Fibroblast of lung (primary cell): ENCODE measurements at regions not wholly inside any gene's neighbourhood (a gene's known extent, or its start where the extent isn't known, plus 50 kb on each side); places are given as distances from the start of the nearest gene placed in this dataset.

ENCODE experiments used
- EZH2 ChIP-seq: IDR thresholded peaks from 2 replicates; pipeline ENCODE4 v1.5.1; 2012; ENCODE audit warnings: low read length, control low read depth, mild to moderate bottlenecking; ENCODE audit errors: missing control alignments
- TF ChIP-seq, protein P1 (sequence below), 2 donors: IDR thresholded peaks in 1 of 2; conservative IDR thresholded peaks in 1 of 2; 1 replicate in 1 of 2; 2 replicates in 1 of 2; pipeline ENCODE4 v1.5.1; 2011 to 2012; ENCODE audit warnings: low read length in 2 of 2, control low read depth in 1 of 2, inconsistent platforms in 1 of 2, low read depth in 1 of 2, mild to moderate bottlenecking in 1 of 2

DNA sequence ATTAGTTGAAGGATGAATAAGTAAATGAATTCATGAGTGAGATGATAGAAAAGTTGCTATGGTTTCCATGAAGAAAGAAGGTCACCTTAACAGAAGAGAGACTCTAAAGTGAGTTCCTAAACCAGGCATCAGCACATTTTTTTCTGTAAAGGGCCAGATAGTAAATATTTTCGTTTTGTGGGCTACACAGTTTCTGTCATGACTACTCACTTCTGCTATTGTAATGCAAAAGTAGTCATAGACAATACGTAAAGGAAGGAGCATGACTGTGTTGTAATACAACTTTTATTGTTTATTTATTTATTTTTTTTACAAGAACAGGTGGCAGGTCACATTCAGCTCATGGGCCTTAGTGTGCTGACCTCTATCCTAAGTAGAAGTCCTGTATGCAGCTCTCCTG, 426.1 kb upstream of the DYNLRB2 start:
- no peak for TF ChIP-seq EZH2
- TF ChIP-seq, protein P1, sequence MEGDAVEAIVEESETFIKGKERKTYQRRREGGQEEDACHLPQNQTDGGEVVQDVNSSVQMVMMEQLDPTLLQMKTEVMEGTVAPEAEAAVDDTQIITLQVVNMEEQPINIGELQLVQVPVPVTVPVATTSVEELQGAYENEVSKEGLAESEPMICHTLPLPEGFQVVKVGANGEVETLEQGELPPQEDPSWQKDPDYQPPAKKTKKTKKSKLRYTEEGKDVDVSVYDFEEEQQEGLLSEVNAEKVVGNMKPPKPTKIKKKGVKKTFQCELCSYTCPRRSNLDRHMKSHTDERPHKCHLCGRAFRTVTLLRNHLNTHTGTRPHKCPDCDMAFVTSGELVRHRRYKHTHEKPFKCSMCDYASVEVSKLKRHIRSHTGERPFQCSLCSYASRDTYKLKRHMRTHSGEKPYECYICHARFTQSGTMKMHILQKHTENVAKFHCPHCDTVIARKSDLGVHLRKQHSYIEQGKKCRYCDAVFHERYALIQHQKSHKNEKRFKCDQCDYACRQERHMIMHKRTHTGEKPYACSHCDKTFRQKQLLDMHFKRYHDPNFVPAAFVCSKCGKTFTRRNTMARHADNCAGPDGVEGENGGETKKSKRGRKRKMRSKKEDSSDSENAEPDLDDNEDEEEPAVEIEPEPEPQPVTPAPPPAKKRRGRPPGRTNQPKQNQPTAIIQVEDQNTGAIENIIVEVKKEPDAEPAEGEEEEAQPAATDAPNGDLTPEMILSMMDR (conservative IDR thresholded peaks at IDR 0.05 in 1 of 2, IDR thresholded peaks at IDR 0.05 in 1 of 2; ENCODE audit: low read depth in 1 of 2, low read length in 2 of 2): no peak
